Fibroblast of upper back skin (primary cell): ENCODE measurements at regions not wholly inside any gene's neighbourhood (a gene's known extent, or its start where the extent isn't known, plus 50 kb on each side); places are given as distances from the start of the nearest gene placed in this dataset.
A peak's percentile ranks its signal among the peaks of the same experiment; 100 is the strongest.
"Not testable (repeated sequence)": the region's sequence is repeated elsewhere in the genome, so short reads cannot be mapped to it uniquely, and the experiment has no call there.

Source experiments
- DNase-seq: peaks from one replicate; pipeline ENCODE4 v3.0.0-alpha.2; 2013

DNA sequence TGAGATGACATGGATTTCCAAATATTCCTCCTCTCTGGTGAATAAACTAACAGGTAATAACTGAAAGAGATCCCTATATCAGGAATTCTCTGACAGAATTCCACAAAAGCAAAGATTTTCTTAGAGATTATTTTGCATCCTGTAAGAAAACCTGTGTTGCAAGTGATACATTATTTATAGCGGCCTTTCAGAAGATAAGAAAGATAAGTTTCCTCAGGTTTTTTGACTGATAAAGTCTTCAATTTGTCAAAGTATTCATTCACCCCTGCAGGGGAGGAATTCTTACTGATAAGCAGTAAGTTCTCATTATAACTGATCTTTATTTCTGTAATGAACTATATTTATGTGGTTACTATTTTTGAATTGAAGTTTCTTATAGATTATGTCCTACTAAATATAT is 554.0 kb downstream of the ARL4A start:
- no peak for DNase-seq

GRCh38 chr7:13257661-13258060 is 570.2 kb downstream of the ARL4A start:
- peak; percentile 44 for DNase-seq

DNA sequence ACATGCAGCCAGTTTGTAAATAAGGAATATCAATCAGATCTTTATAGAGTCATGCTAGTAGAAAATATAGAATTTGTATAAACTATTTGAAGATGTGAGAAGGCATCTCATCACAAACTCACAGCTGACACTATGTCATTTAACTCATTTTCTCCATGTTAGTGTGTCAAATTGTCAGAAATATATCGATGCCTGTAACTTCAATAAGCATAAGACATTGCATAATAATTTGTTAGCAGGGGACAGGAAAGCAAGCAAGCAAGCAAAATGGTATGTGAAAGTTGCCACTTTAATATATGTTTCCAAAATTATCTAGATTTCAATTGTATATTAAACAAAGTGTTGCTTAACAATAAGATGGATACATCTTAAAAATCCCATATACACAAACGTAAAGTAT is 571.0 kb downstream of the ARL4A start:
- DNase-seq, result no peak

DNA sequence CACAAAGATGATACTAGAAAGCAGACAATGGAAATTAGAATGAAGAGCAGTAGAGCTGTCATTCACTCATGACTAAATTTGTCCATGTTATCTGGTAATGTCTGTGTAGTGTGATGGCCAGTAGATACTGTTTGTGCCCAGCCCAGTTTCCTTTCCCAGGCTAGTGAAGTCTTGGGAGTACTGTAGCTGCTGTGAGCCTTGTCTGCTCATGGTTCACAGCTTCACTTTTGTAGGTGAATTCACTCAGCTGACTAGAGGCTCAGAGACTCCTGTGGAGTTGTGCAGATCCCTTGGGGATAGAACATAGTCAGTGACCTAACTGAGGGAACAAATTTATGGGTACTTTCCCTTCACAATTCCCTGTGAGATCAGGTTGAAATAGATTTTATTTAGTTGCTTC is 572.5 kb downstream of the ARL4A start:
- DNase-seq, result no peak

- DNase-seq, result peak; percentile 50
Measured at GRCh38 chr7:13262929-13263530, 575.6 kb downstream of the ARL4A start.

DNA sequence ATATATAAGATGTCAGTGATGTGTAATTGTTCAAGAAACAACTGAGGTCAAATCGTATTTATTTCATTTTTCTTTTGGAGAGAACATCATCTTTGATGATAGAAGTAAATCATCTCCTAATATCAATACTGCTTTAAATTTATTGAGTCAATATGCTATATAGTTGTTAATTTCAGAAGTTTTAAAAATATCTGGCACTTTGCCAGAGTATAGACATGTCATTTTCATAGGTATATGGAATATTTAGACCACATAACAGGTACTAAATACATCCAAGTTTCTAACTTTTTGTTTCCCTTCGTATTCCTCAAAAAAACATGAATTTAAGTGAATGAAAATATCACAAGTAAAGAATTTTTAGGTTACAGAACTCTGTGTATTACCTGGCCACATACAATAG is 577.8 kb downstream of the ARL4A start:
- no peak for DNase-seq

DNA sequence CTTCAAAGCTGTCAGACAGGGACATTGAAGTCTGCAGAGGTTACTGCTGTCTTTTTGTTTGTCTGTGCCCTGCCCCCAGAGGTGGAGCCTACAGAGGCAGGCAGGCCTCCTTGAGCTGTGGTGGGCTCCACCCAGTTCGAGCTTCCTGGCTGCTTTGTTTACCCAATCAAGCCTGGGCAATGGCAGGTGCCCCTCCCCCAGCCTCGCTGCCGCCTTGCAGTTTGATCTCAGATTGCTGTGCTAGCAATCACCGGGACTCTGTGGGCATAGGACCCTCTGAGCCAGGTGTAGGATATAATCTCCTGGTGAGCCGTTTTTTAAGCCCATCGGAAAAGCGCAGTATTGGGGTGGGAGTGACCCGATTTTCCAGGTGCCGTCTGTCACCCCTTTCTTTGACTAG is 586.8 kb downstream of the ARL4A start:
- not testable (repeated sequence) for DNase-seq

DNA sequence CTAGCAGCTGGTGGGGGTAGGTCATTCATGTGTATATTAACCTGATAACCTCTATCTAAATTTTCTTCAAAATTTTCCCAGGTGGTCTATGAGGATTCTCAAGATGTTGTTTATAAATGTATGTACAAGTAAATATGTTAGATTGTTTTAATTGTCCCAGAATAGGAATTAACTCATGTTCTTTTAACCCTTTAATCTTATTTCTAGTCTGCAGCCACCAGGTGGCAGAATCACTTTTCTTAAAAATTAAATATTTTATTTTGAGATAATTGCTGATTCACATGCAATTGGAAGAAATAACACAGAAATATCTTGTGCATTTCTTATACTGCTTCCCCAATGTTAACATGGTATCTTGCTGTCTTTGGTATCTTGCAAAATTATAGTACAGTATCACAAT is 589.5 kb downstream of the ARL4A start:
- DNase-seq, result no peak

DNA sequence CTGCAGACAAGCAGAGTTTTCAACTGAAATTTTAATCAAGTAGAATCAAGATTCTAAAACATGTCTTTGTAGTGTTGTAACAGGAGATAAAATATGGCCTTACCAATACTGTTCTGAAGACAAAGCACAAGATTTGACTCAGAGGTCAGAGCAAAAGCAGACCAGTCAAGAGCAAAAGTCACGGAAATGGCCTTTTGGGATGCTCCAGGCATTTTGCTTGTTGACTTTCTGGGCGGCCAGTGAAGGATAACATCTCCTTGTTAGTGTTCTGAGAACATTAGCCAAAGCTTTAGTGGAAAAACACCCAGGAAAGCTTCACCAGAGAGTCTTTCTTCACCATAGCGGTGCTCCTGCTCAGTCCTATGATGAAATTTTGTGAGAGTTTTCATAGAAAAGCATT is 590.6 kb downstream of the ARL4A start:
- no peak for DNase-seq

GRCh38 chr7:13279854-13280435 is 592.5 kb downstream of the ARL4A start:
- peak; percentile 29 for DNase-seq

DNA sequence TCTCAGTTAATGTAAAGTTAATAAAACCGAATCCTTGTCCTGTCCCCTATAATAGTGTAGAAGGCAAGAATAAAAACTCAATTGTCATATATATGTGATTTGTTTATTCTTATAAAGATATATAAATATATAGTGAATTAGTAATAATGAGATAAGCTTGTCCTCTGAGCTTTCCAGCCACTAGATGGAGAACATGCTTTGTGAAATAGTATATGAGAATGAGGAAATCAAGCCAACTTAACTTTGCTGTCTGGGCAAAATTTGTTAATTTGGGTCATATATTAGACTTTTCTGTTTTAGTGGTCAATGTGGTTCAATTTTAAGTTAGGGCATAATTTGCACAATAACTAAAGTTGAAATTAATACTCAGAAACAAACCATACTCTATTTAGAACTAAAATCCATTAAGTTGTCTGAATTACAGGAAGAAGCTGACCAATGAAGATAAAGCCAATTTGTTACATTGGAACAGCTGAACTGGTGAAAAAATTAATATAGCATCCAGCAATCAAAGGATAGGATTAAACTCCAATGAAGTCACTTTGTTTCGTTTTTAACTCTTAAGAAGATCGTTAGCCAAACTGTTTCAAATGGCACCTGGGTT is 595.0 kb downstream of the ARL4A start:
- peak; percentile 34 for DNase-seq

DNA sequence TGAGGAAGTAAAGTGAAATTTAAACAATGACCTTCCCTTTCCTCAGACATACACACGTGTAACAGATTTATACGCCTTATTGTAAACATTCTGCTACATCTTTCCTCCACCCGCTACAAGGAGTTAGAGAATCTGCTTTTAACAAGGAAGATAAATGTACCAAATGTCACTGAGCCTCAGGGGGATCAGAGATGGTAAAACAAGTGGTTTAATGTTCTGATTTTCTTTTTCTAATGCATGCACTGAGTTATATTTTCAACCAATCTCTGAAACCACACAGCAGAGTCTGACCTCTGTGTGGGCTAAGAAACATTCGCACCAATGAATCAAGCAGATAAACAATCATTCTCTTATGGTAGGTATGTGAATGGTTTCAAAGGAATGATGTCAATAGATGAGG is 599.5 kb downstream of the ARL4A start:
- peak; percentile 18 for DNase-seq

- peak; percentile 16 for DNase-seq
Measured at GRCh38 chr7:13288516-13288915, 601.1 kb downstream of the ARL4A start.

DNA sequence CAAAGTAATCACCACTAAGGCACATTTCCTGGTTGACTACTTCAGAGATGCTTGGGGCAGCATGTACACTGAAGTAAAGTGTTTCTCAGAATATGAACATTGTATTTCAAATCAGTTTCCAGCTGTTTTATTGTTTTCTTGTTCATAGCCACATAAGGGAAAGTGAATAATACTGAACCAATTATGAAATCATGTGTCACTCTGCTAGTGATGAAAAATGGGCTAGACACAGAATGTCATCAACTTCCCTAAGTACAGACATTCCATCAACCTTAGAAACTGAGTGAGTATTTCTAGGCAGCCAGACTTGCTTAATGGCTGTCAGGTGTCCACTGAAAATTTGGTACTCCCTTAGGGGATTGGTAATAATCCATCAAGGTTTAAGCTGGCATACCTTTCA is 603.5 kb downstream of the ARL4A start:
- DNase-seq, result peak; percentile 87

DNA sequence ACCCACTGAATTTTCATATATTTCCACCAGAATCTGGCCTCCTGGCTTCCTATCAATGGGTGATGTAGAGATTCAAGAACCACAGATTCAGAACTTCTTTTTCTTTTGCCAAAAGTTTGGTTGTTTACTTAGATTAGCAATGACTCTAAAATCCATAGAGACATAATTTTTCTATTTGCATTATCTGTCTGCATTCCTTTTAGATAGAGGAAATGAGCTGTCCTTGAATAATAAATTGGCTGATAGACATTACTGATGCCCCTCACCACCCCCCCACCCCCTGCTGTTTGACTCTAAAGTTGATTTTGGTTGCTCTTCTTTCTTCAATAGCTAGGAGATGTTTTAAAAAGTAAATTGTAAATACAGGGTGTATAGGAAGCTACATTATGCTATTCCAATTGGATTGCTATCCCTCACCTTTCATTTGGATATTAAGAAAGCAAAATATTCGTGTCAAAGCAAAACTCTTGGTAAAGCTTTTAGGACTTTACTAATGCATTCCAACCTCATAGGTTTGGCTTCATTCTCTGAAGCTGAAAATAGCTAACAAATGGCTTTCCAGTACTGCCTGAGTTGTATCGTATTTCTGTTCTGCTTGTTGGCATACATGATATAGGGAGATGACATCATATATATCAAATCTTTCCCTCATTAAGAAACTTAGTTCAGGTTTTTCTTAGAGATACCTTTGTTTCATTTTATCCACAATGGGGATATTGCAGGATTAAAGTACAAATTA is 606.0 kb downstream of the ARL4A start:
- DNase-seq, result peak; percentile 64

GRCh38 chr7:13307040-13307439 is 619.6 kb downstream of the ARL4A start:
- DNase-seq, result no peak

- DNase-seq, result no peak
Measured at GRCh38 chr7:13308423-13308822, 621.0 kb downstream of the ARL4A start.

DNA sequence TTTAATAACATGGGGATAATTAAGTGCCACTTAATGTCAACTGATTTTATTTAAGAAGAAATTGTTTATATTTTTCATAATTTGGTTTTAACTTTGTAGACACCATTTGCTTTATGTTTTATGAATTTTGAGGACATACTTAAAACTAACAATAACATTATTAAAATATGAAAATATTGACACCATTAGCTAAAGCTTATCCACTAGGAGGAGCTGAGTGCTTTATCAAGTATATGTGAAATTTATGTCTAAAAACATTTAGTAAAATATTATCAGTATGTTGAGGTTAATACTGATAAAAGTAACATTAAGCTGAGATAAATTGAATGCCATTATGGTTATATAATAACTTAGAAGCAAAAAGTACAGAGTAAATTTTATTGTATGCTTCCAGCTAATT is 622.1 kb downstream of the ARL4A start:
- no peak for DNase-seq

- DNase-seq, result no peak
Measured at GRCh38 chr7:13312307-13312706, 624.9 kb downstream of the ARL4A start.

DNA sequence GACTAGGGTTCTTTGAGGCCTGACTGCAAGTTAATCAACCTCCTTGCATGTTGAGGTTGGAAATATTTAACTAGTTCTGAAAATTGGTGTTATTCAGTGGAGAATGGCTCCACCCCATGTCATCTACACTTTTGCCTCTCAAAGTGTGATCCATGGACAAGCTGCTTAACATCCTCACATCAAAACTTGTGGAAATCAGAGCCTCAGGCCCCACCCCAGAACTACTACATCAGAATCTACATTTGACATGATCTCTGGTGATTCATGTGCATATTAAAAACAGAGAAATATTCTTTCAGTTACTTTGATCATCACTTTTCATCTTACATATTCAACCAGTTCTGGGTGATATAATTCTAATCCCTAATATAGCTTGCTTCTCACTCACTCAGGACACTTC is 632.9 kb downstream of the ARL4A start:
- DNase-seq, result no peak

DNA sequence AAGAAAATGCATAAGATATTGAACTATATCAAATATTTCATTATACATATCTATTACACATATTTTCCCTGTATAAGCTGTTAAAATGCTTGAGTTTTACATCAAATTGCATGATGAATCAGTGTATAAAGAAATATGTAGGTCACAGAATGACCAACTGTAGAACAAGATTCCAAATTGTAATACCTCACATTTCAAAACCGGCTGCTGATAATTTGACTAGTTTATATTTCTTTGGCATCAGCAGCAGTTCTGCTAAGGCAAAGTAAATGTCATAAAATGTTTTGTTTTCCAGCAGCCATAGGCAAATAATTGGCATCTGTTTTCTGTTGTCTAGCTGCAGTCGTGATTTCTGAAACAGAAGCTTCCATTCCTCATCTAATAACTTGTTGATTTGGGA is 633.9 kb downstream of the ARL4A start:
- peak; percentile 53 for DNase-seq

- no peak for DNase-seq
Measured at GRCh38 chr7:13322126-13322525, 634.7 kb downstream of the ARL4A start.

GRCh38 chr7:13327669-13328068 is 640.2 kb downstream of the ARL4A start:
- peak; percentile 86 for DNase-seq

DNA sequence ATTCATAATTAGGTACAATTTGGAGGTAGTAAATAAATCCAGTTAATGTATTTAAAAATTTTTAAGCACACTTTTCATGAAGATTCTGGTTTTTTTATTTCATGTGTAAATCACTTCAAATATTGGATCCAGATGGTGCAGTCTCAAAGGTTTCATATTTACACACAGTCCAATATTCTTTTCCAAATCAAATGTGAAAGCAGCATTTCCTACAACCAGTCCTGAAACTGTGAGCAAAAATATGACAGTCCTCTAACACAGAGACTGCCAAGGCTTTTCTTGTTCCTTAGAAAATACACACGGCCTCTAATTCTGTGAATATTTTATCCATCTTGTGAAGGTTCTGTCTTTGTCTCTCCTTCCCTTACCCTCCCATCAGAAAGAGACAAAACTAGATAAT is 645.9 kb downstream of the ARL4A start:
- DNase-seq, result no peak
